ENCODE measurements at regions not wholly inside any gene's neighbourhood (a gene's known extent, or its start where the extent isn't known, plus 50 kb on each side); places are given as distances from the start of the nearest gene placed in this dataset.

DNA sequence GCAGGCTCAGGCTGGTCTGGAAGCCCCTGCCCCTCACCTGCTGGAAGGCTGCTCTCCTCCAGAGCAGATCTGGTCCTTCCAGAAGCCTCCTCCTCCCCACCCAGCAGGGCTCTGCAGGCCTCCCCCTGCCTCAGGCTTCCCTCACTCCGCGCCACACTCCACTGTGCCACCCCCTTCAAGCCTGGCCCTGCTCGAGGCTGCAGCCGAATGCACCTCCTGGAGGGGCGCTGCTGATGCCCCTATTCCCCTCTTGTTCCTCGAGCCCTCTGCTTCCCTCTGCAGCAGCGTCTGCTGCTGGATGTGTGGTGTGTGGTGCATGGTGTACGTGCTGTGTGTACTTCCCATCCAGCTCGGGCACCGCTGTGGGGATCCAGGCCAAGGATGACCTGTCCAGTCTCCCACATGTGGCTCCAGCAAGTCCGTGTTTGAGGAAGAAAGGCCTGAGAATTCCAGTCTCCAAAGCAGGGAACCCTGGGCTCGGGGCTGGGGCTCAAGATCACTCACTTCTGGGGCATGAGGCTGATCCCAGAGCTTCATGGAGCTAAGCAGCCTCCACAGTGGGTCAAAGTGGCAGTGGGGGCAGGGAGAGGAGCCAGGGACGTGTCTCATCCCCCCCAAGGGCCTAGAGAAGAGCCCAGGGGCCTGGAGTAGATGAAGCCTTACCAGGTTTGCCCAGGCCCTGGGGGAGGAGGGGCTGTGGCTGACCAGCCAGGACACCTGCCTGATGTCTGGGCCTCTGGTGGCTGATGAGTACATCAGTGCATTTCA is 136.0 kb upstream of the C14orf180 start:
- Histone ChIP-seq H3K9me3 (replicated peaks; ENCODE audit: control insufficient read depth, low read depth, low read length) (peaks cover 7% of the 10 kb centered on the region), H3K36me3 (ENCODE audit: control insufficient read depth, insufficient read depth, low read length) (no peaks in the 10 kb centered on the region), H3K4me3 (ENCODE audit: low read length) (no peak overlapping the region), H3K27me3 (ENCODE audit: control insufficient read depth, insufficient read depth, low read length) (peaks cover 4% of the 10 kb centered on the region), H3K4me1 (ENCODE audit: control insufficient read depth, insufficient read depth, low read length) (no peaks in the 10 kb centered on the region), H3K27ac (ENCODE audit: low read length) (no peak overlapping the region)
- WGBS (ENCODE audit: insufficient coverage) = 53% methylated on average over 7 of the region's 13 CpGs
- no peak for DNase-seq

DNA sequence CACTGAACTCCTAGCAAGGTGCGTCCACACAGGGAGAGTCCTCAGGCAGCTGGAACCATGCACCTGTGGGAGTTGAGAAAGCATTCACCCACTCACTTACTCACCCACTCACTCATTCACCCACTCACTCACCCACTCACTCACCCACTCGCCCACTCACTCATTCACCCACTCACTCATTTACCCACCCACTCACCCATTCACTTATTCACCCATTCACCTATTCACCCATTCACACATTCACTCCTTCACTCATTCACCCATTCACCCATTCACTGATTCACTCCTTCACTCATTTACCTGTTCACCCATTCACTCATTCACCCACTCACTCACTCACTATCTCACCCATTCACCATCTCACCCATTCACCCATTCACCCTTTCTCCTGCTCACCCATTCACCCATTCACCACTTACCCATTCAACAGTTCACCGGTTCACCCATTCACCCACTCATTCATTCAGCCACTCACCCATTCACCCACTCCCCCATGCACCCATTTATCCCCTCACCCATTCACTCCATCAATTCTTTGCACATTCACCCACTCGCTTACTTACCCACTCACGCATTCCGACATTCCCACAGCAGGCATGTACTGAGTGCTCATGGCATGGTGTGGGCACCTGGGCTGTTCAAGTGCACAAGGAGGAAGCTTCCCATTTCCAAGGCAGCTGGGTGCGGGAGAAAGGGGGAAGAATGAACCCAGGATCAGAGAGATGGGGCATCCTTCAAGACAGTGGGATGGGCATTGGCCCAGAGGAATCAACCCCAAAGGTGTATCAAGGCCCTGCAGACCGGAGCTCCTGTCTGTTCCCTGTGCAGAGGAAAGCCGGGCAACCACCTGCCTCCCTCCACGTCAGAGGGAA is 135.2 kb upstream of the C14orf180 start:
- 95% methylated on average over 6 of the region's 10 CpGs for WGBS (ENCODE audit: insufficient coverage)
- peaks cover 4% of the 10 kb centered on the region for H3K27me3 ChIP-seq (ENCODE audit: control insufficient read depth, insufficient read depth, low read length)
- no peak for DNase-seq

DNA sequence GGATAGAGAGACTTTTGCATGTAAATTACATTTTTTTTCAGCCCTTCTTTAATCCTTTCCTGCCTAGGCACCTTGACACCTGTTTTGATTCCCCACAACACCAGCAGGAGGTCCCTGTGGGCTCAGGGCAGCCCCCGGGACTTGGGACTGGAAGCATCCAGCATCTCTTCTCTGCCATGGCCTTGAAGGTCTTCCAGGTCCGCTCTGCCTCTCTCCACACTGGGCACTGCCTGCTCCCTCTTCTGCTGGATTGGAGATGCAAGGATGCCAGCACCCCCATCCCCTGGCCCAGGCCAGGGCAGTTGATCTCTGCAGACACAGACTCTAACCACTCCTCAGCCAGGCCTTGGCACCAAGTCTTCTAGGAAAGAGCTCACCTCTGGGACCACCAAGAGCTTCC is 134.5 kb upstream of the C14orf180 start:
- 80% methylated on average over 1 of the region's 2 CpGs for WGBS (ENCODE audit: insufficient coverage)
- no peak overlapping the region for H3K4me3 ChIP-seq (ENCODE audit: low read length)

More for the DNA sequence above, 135.2 kb upstream of the C14orf180 start:
- Histone ChIP-seq H3K4me1 (ENCODE audit: control insufficient read depth, insufficient read depth, low read length) (no peaks in the 10 kb centered on the region), H3K27ac (ENCODE audit: low read length) (no peak overlapping the region), H3K4me3 (ENCODE audit: low read length) (no peak overlapping the region), H3K36me3 (ENCODE audit: control insufficient read depth, insufficient read depth, low read length) (no peaks in the 10 kb centered on the region), H3K9me3 (replicated peaks; ENCODE audit: control insufficient read depth, low read depth, low read length) (peaks cover 13% of the 10 kb centered on the region)

GRCh38 chr14:104445832-104446381 is 133.7 kb upstream of the C14orf180 start:
- Histone ChIP-seq H3K36me3 (ENCODE audit: control insufficient read depth, insufficient read depth, low read length) (no peaks in the 10 kb centered on the region), H3K9me3 (replicated peaks; ENCODE audit: control insufficient read depth, low read depth, low read length) (peaks cover 12% of the 10 kb centered on the region), H3K27me3 (ENCODE audit: control insufficient read depth, insufficient read depth, low read length) (peaks cover 5% of the 10 kb centered on the region), H3K4me3 (ENCODE audit: low read length) (no peak overlapping the region), H3K4me1 (ENCODE audit: control insufficient read depth, insufficient read depth, low read length) (no peaks in the 10 kb centered on the region), H3K27ac (ENCODE audit: low read length) (no peak overlapping the region)
- WGBS (ENCODE audit: insufficient coverage) = 74% methylated on average over 10 of the region's 11 CpGs
- no peak for DNase-seq

More for the DNA sequence above, 134.5 kb upstream of the C14orf180 start:
- H3K9me3 ChIP-seq (replicated peaks; ENCODE audit: control insufficient read depth, low read depth, low read length) = peaks cover 12% of the 10 kb centered on the region
- H3K27ac ChIP-seq (ENCODE audit: low read length) = no peak overlapping the region
- H3K36me3 ChIP-seq (ENCODE audit: control insufficient read depth, insufficient read depth, low read length) = no peaks in the 10 kb centered on the region
- no peaks in the 10 kb centered on the region for H3K4me1 ChIP-seq (ENCODE audit: control insufficient read depth, insufficient read depth, low read length)
- peaks cover 4% of the 10 kb centered on the region for H3K27me3 ChIP-seq (ENCODE audit: control insufficient read depth, insufficient read depth, low read length)
- no peak for DNase-seq

DNA sequence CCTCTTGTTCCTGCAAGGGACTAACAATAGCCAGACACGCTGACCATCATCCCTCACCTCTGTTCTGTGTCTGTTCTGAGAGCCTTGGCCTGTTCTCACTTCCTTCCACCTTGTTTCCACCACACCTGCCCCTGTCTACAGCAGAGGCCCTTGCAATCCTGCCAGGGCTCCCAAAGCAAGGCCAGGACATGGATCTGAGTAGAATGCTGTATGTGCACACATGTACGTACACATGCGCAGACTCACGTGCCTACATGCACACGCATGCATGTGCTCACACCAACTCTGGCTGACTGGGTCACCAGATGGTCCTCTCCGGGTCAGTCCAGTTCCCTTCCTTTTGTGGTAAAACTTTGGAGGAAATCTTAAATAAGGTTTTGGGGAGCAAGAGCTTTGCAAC is 133.0 kb upstream of the C14orf180 start:
- Histone ChIP-seq H3K9me3 (replicated peaks; ENCODE audit: control insufficient read depth, low read depth, low read length) (peaks cover 12% of the 10 kb centered on the region), H3K27me3 (ENCODE audit: control insufficient read depth, insufficient read depth, low read length) (peaks cover 5% of the 10 kb centered on the region), H3K36me3 (ENCODE audit: control insufficient read depth, insufficient read depth, low read length) (no peaks in the 10 kb centered on the region), H3K27ac (ENCODE audit: low read length) (no peak overlapping the region), H3K4me3 (ENCODE audit: low read length) (no peak overlapping the region), H3K4me1 (ENCODE audit: control insufficient read depth, insufficient read depth, low read length) (no peaks in the 10 kb centered on the region)
- no peak for DNase-seq
- 87% methylated on average over 5 of the region's 6 CpGs for WGBS (ENCODE audit: insufficient coverage)

DNA sequence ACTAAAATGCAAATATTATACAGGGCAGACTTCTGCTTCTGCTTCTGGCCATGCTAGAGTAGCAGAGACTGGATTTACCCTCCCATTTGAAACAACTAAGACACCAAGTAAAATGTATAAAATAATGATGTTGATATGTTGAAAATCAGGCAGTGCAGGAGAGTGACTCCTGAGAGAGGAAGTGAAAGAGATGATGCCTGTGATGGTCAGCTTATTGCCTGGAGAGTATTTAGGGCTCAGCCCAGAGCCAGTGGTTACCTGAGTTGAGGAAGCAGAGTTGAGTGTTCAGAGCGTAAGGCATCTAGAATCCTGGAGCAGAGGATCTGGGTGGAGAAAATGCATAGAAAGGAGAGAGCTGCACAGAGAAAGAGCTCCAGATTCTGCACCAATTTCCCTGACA is 131.8 kb upstream of the C14orf180 start:
- Histone ChIP-seq H3K9me3 (replicated peaks; ENCODE audit: control insufficient read depth, low read depth, low read length) (peaks cover 12% of the 10 kb centered on the region), H3K36me3 (ENCODE audit: control insufficient read depth, insufficient read depth, low read length) (no peaks in the 10 kb centered on the region), H3K4me1 (ENCODE audit: control insufficient read depth, insufficient read depth, low read length) (no peaks in the 10 kb centered on the region), H3K4me3 (ENCODE audit: low read length) (no peak overlapping the region), H3K27me3 (ENCODE audit: control insufficient read depth, insufficient read depth, low read length) (peaks cover 5% of the 10 kb centered on the region), H3K27ac (ENCODE audit: low read length) (peak overlapping the region; percentile 55)
- DNase-seq = no peak
- WGBS (ENCODE audit: insufficient coverage) = 100% methylated on average over 1 of the region's 1 CpG

DNA sequence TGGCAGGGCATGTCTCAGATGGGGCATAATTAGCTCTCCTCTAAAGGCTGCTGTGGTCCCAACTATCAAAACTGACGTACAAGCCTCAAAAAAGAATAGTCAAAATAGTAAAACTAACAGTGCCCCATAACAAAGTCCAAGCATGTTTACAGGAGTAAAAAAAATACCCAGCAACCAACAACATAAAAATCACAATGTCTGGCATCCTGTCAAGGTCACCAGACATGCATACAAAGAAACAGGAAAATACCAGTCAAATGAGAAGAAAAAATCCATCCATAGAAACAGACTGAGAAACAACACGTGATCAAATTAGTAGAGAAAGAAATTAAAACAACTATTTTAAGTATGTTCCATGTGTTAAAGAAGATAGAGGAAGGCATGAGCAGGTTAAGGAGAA is 131.2 kb upstream of the C14orf180 start:
- no CpG with 5 or more reads among the region's 2 CpGs for WGBS (ENCODE audit: insufficient coverage)

GRCh38 chr14:104448721-104449120 is 130.8 kb upstream of the C14orf180 start:
- Histone ChIP-seq H3K27ac (ENCODE audit: low read length) (no peak overlapping the region), H3K4me1 (ENCODE audit: control insufficient read depth, insufficient read depth, low read length) (no peaks in the 10 kb centered on the region), H3K27me3 (ENCODE audit: control insufficient read depth, insufficient read depth, low read length) (peaks cover 5% of the 10 kb centered on the region), H3K9me3 (replicated peaks; ENCODE audit: control insufficient read depth, low read depth, low read length) (peaks cover 12% of the 10 kb centered on the region), H3K4me3 (ENCODE audit: low read length) (no peak overlapping the region), H3K36me3 (ENCODE audit: control insufficient read depth, insufficient read depth, low read length) (no peaks in the 10 kb centered on the region)
- DNase-seq = no peak
- WGBS (ENCODE audit: insufficient coverage) = no CpG with 5 or more reads among the region's 1 CpG

More for the DNA sequence above, 131.2 kb upstream of the C14orf180 start:
- peaks cover 5% of the 10 kb centered on the region for H3K27me3 ChIP-seq (ENCODE audit: control insufficient read depth, insufficient read depth, low read length)
- no peaks in the 10 kb centered on the region for H3K4me1 ChIP-seq (ENCODE audit: control insufficient read depth, insufficient read depth, low read length)
- H3K4me3 ChIP-seq (ENCODE audit: low read length) = no peak overlapping the region
- no peaks in the 10 kb centered on the region for H3K36me3 ChIP-seq (ENCODE audit: control insufficient read depth, insufficient read depth, low read length)
- peaks cover 12% of the 10 kb centered on the region for H3K9me3 ChIP-seq (replicated peaks; ENCODE audit: control insufficient read depth, low read depth, low read length)
- DNase-seq = no peak
- peak overlapping the region; percentile 55 for H3K27ac ChIP-seq (ENCODE audit: low read length)

DNA sequence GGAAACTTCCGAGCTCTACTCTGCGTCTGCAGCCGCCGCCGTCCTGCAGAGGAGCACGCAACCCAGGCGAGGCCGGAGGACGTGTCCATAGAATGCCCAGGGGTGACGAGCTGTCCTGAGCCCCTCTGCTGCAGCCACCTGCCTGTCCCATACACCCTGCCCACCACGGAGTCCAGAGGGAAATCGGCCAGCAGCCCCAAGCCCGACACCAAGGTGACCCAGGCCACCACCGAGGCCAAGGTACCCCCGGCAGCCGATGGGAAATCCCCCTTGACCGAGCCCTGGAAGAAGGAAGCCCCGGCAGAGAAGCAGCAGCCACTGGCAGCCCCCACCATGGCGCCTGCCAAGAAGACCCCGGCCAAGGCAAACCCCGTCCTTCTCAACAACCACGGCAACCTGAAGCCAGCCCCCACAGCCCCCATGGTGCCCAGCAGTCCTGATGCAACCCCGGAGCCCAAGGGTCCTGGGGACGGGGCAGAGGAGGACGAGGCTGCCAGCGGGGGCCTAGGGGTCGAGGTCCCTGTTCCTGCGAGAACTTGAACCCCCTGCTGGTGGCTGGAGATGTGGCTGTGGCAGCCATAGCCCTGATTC is 128.7 kb upstream of the C14orf180 start:
- no peaks in the 10 kb centered on the region for H3K36me3 ChIP-seq (ENCODE audit: control insufficient read depth, insufficient read depth, low read length)
- DNase-seq = no peak
- H3K9me3 ChIP-seq (replicated peaks; ENCODE audit: control insufficient read depth, low read depth, low read length) = peaks cover 12% of the 10 kb centered on the region
- WGBS (ENCODE audit: insufficient coverage) = 90% methylated on average over 25 of the region's 28 CpGs
- no peaks in the 10 kb centered on the region for H3K4me1 ChIP-seq (ENCODE audit: control insufficient read depth, insufficient read depth, low read length)
- H3K4me3 ChIP-seq (ENCODE audit: low read length) = no peak overlapping the region
- H3K27me3 ChIP-seq (ENCODE audit: control insufficient read depth, insufficient read depth, low read length) = peaks cover 5% of the 10 kb centered on the region
- no peak overlapping the region for H3K27ac ChIP-seq (ENCODE audit: low read length)

DNA sequence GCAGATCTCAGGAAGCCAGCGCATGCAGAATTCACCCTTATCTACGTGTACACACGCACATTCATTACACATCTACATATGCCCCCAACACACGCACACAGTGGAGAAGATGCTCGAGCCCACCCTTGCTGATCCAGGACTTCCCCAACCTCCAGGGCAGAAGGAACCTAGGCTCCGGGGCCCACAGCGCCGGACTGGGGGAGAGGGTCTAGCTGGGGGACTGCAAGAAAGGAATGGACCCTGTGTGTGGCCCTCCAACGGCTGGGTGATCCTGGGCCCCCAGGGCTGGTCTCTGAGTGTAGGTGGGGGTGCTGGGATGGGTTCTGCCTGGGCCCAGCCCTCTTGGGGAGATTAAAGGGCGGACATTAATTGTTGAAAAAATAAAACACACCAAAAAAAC is 128.1 kb upstream of the C14orf180 start:
- H3K36me3 ChIP-seq (ENCODE audit: control insufficient read depth, insufficient read depth, low read length) = no peaks in the 10 kb centered on the region
- no peak overlapping the region for H3K27ac ChIP-seq (ENCODE audit: low read length)
- WGBS (ENCODE audit: insufficient coverage) = 100% methylated on average over 2 of the region's 10 CpGs
- no peak for DNase-seq
- peaks cover 5% of the 10 kb centered on the region for H3K27me3 ChIP-seq (ENCODE audit: control insufficient read depth, insufficient read depth, low read length)
- no peaks in the 10 kb centered on the region for H3K4me1 ChIP-seq (ENCODE audit: control insufficient read depth, insufficient read depth, low read length)
- no peak overlapping the region for H3K4me3 ChIP-seq (ENCODE audit: low read length)
- H3K9me3 ChIP-seq (replicated peaks; ENCODE audit: control insufficient read depth, low read depth, low read length) = peaks cover 12% of the 10 kb centered on the region

Data from muscle of leg (tissue), 3 donors.